HFFc6 (cell line): ENCODE measurements at regions not wholly inside any gene's neighbourhood (a gene's known extent, or its start where the extent isn't known, plus 50 kb on each side); places are given as distances from the start of the nearest gene placed in this dataset.
"Not testable (repeated sequence)": the region's sequence is repeated elsewhere in the genome, so short reads cannot be mapped to it uniquely, and the experiment has no call there.

Experiments
- DNase-seq: peaks from one replicate; pipeline ENCODE4 v3.0.0-alpha.2; 2018
- H3K27ac Mint-ChIP-seq: 2 replicates; pipeline ENCODE4 v1.8.0; 2020; ENCODE audit warnings: mild to moderate bottlenecking, mixed read lengths
- H3K27me3 Mint-ChIP-seq: 2 replicates; pipeline ENCODE4 v1.8.0; 2021; ENCODE audit warnings: mild to moderate bottlenecking, moderate library complexity, mixed read lengths; ENCODE audit not compliant: insufficient read depth
- H3K36me3 Mint-ChIP-seq: 2 replicates; pipeline ENCODE4 v1.8.0; 2021; ENCODE audit warnings: low read depth, mixed read lengths
- H3K4me1 Mint-ChIP-seq: 2 replicates; pipeline ENCODE4 v1.8.0; 2020; ENCODE audit warnings: low read depth, mixed read lengths
- H3K4me3 Mint-ChIP-seq: 2 replicates; pipeline ENCODE4 v1.8.0; 2020; ENCODE audit warnings: mild to moderate bottlenecking, moderate library complexity, mixed read lengths
- H3K9me3 Mint-ChIP-seq: 2 replicates; pipeline ENCODE4 v1.8.0; 2020; ENCODE audit warnings: mild to moderate bottlenecking, mixed read lengths
- CTCF ChIP-seq: fragments of 200-600 bp; sonication (generic); IDR thresholded peaks from 2 replicates; pipeline ENCODE4 v1.5.0; 2021; ENCODE audit warnings: antibody characterized with exemption, mild to moderate bottlenecking

GRCh38 chr17:77802333-77802615 is 156.2 kb upstream of the TNRC6C start:
- Mint-ChIP-seq H3K4me3 (no peak overlapping the region), H3K27ac (no peak overlapping the region), H3K27me3 (peaks cover 34% of the 10 kb centered on the region), H3K36me3 (no peaks in the 10 kb centered on the region), H3K4me1 (no peaks in the 10 kb centered on the region), H3K9me3 (no peaks in the 10 kb centered on the region)
- no peak for TF ChIP-seq CTCF
- DNase-seq, result no peak

GRCh38 chr17:77802811-77803220 is 155.7 kb upstream of the TNRC6C start:
- Mint-ChIP-seq H3K27ac (no peak overlapping the region), H3K36me3 (no peaks in the 10 kb centered on the region), H3K9me3 (no peaks in the 10 kb centered on the region), H3K4me3 (no peak overlapping the region), H3K4me1 (no peaks in the 10 kb centered on the region), H3K27me3 (peaks cover 35% of the 10 kb centered on the region)
- TF ChIP-seq CTCF, result no peak
- no peak for DNase-seq

- TF ChIP-seq CTCF, result no peak
- H3K27ac Mint-ChIP-seq, result no peak overlapping the region
- no peaks in the 10 kb centered on the region for H3K36me3 Mint-ChIP-seq
- H3K27me3 Mint-ChIP-seq, result peaks cover 42% of the 10 kb centered on the region
- no peaks in the 10 kb centered on the region for H3K4me1 Mint-ChIP-seq
- DNase-seq, result no peak
- H3K4me3 Mint-ChIP-seq, result no peak overlapping the region
- H3K9me3 Mint-ChIP-seq, result no peaks in the 10 kb centered on the region
Measured at GRCh38 chr17:77803726-77804125, 154.8 kb upstream of the TNRC6C start.

- Mint-ChIP-seq H3K27me3 (peaks cover 42% of the 10 kb centered on the region), H3K27ac (no peak overlapping the region)
Measured at GRCh38 chr17:77804796-77805426, 153.6 kb upstream of the TNRC6C start.

GRCh38 chr17:77805970-77806369 is 152.5 kb upstream of the TNRC6C start:
- not testable (repeated sequence) for H3K4me3 Mint-ChIP-seq, H3K4me1 Mint-ChIP-seq, DNase-seq, H3K9me3 Mint-ChIP-seq, H3K36me3 Mint-ChIP-seq, H3K27ac Mint-ChIP-seq
- H3K27me3 Mint-ChIP-seq, result peaks cover 42% of the 10 kb centered on the region

More at GRCh38 chr17:77804796-77805426, 153.6 kb upstream of the TNRC6C start:
- Mint-ChIP-seq H3K9me3 (no peaks in the 10 kb centered on the region), H3K4me3 (no peak overlapping the region), H3K4me1 (no peaks in the 10 kb centered on the region), H3K36me3 (no peaks in the 10 kb centered on the region)
- TF ChIP-seq CTCF, result no peak
- DNase-seq, result no peak

GRCh38 chr17:77807051-77807745 is 151.3 kb upstream of the TNRC6C start:
- Mint-ChIP-seq H3K4me3 (no peak overlapping the region), H3K27me3 (peaks cover 37% of the 10 kb centered on the region), H3K4me1 (no peaks in the 10 kb centered on the region; the same call in 1 of the 2 replicates), H3K9me3 (no peaks in the 10 kb centered on the region), H3K27ac (no peak overlapping the region), H3K36me3 (no peaks in the 10 kb centered on the region)
- no peak for TF ChIP-seq CTCF
- no peak for DNase-seq
